GM23338 (cell line): ENCODE measurements at regions not wholly inside any gene's neighbourhood (a gene's known extent, or its start where the extent isn't known, plus 50 kb on each side); places are given as distances from the start of the nearest gene placed in this dataset.

Experiments
- CREB1 ChIP-seq: fragments of 250-450 bp; sonication (Bioruptor Pico); IDR thresholded peaks from 2 replicates; pipeline ENCODE4 v1.5.0; 2020; ENCODE audit warnings: low read depth, mild to moderate bottlenecking, moderate library complexity
- CTCF ChIP-seq, 2 experiments: fragments of 200-600 bp in 1 of 2; sonication (generic) in 1 of 2; conservative IDR thresholded peaks; 2 replicates each; pipeline versions ENCODE4 v1.5.1 to v1.6.1; 2016 to 2017; ENCODE audit warnings: antibody characterized with exemption in 2 of 2, low read depth in 2 of 2, mild to moderate bottlenecking in 2 of 2, moderate library complexity in 1 of 2
- EZH2 ChIP-seq: fragments of 200-600 bp; sonication (generic); IDR thresholded peaks from one replicate; pipeline ENCODE4 v1.8.0; 2017; ENCODE audit warnings: antibody characterized with exemption, mild to moderate bottlenecking, low read depth; ENCODE audit not compliant: unreplicated experiment
- EZH2phosphoT487 ChIP-seq: fragments of 200-600 bp; sonication (generic); IDR thresholded peaks from one replicate; pipeline ENCODE4 v1.8.1; 2018; ENCODE audit warnings: antibody characterized with exemption; ENCODE audit not compliant: unreplicated experiment
- JUNB ChIP-seq: IDR thresholded peaks from one replicate; pipeline ENCODE4 v1.6.1; 2016; ENCODE audit warnings: antibody characterized with exemption; ENCODE audit not compliant: unreplicated experiment
- NANOG ChIP-seq: IDR thresholded peaks from 2 replicates; pipeline ENCODE4 v1.6.1; 2016; ENCODE audit warnings: antibody characterized with exemption, borderline replicate concordance
- POLR2AphosphoS5 ChIP-seq: IDR thresholded peaks from 2 replicates; pipeline ENCODE4 v1.6.1; 2016; ENCODE audit warnings: antibody characterized with exemption, low read depth
- REST ChIP-seq: IDR thresholded peaks from one replicate; pipeline ENCODE4 v1.6.1; 2018; ENCODE audit warnings: antibody characterized with exemption; ENCODE audit not compliant: unreplicated experiment
- STAT1 ChIP-seq: IDR thresholded peaks from one replicate; pipeline ENCODE4 v1.6.1; 2016; ENCODE audit warnings: antibody characterized with exemption; ENCODE audit not compliant: unreplicated experiment
- ZNF114 ChIP-seq: fragments of 250-450 bp; sonication (Bioruptor Pico); IDR thresholded peaks from 2 replicates; pipeline ENCODE4 v1.5.0; 2020; ENCODE audit warnings: mild to moderate bottlenecking, moderate library complexity
- ZNF331 ChIP-seq: fragments of 250-450 bp; sonication (Bioruptor Pico); IDR thresholded peaks from 2 replicates; pipeline ENCODE4 v1.5.0; 2020; ENCODE audit warnings: low read depth, mild to moderate bottlenecking, moderate library complexity

GRCh38 chr3:135632556-135633065 lies 332.9 kb upstream of the PPP2R3A start:
- TF ChIP-seq CTCF (conservative IDR thresholded peaks at IDR 0.05; ENCODE audit: low read depth in 2 of 2) (no peak), EZH2phosphoT487 (no peak), REST (no peak), EZH2 (no peak), CREB1 (CRISPR knock-in tag) (no peak), POLR2AphosphoS5 (no peak), ZNF331 (CRISPR knock-in tag) (no peak), STAT1 (no peak), ZNF114 (CRISPR knock-in tag) (no peak), JUNB (no peak), NANOG (no peak)
